Right atrium auricular region (tissue), 2 donors: ENCODE measurements at regions not wholly inside any gene's neighbourhood (a gene's known extent, or its start where the extent isn't known, plus 50 kb on each side); places are given as distances from the start of the nearest gene placed in this dataset.
A peak's percentile ranks its signal among the peaks of the same experiment; 100 is the strongest.

ENCODE experiments used
- DNase-seq: peaks from one replicate; pipeline ENCODE4 v3.0.0-alpha.2; 2019; ENCODE audit warnings: low spot score
- H3K27ac ChIP-seq, 2 donors: fragments of 200-600 bp; sonication (generic); 1 replicate in 1 of 2; 2 replicates in 1 of 2; pipeline ENCODE4 v1.5.1; 2016 to 2019
- H3K27me3 ChIP-seq, 2 donors: fragments of 200-600 bp; sonication (generic); one replicate each; pipeline versions ENCODE4 v1.5.1 to v1.6.0; 2017 to 2019
- H3K36me3 ChIP-seq: fragments of 200-600 bp; sonication (generic); one replicate; pipeline ENCODE4 v1.5.1; 2016
- H3K4me1 ChIP-seq, 2 donors: fragments of 200-600 bp; sonication (generic); one replicate each; pipeline versions ENCODE4 v1.5.1 to v1.6.0; 2017 to 2019
- H3K4me3 ChIP-seq, 2 donors: fragments of 200-600 bp; sonication (generic); 1 replicate in 1 of 2; 2 replicates in 1 of 2; pipeline ENCODE4 v1.5.1; 2017 to 2019; ENCODE audit warnings: mild to moderate bottlenecking in 1 of 2, moderate library complexity in 1 of 2
- H3K9me3 ChIP-seq, 2 donors: fragments of 200-600 bp; sonication (generic); one replicate each; pipeline ENCODE4 v1.5.1; 2019
- TF ChIP-seq, protein P1 (sequence below), 2 donors: fragments of 200-600 bp; sonication (generic); IDR thresholded peaks; one replicate each; pipeline ENCODE4 v1.5.1; 2019; ENCODE audit warnings: antibody characterized with exemption in 2 of 2

GRCh38 chr5:125229556-125229955, 483.1 kb upstream of the ZNF608 start:
- Histone ChIP-seq H3K36me3 (no peaks in the 10 kb centered on the region), H3K27me3 (no peaks in the 10 kb centered on the region), H3K9me3 (no peaks in the 10 kb centered on the region), H3K4me3 (no peak overlapping the region), H3K27ac (no peak overlapping the region), H3K4me1 (no peaks in the 10 kb centered on the region)
- no peak for DNase-seq
- TF ChIP-seq, protein P1, sequence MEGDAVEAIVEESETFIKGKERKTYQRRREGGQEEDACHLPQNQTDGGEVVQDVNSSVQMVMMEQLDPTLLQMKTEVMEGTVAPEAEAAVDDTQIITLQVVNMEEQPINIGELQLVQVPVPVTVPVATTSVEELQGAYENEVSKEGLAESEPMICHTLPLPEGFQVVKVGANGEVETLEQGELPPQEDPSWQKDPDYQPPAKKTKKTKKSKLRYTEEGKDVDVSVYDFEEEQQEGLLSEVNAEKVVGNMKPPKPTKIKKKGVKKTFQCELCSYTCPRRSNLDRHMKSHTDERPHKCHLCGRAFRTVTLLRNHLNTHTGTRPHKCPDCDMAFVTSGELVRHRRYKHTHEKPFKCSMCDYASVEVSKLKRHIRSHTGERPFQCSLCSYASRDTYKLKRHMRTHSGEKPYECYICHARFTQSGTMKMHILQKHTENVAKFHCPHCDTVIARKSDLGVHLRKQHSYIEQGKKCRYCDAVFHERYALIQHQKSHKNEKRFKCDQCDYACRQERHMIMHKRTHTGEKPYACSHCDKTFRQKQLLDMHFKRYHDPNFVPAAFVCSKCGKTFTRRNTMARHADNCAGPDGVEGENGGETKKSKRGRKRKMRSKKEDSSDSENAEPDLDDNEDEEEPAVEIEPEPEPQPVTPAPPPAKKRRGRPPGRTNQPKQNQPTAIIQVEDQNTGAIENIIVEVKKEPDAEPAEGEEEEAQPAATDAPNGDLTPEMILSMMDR (IDR thresholded peaks at IDR 0.05), result no peak

- Histone ChIP-seq H3K4me3 (no peak overlapping the region), H3K4me1 (peaks cover 0 to 5% of the 10 kb centered on the region in 2 donors), H3K27me3 (no peaks in the 10 kb centered on the region), H3K36me3 (no peaks in the 10 kb centered on the region), H3K27ac (no peak overlapping the region), H3K9me3 (no peaks in the 10 kb centered on the region)
- TF ChIP-seq, protein P1 (IDR thresholded peaks at IDR 0.05), result no peak
- no peak for DNase-seq
Observed at GRCh38 chr5:125232779-125233230, 486.4 kb upstream of the ZNF608 start.

- TF ChIP-seq, protein P1 (IDR thresholded peaks at IDR 0.05), result no peak
- no peaks in the 10 kb centered on the region for H3K27me3 ChIP-seq
- no peak overlapping the region for H3K4me3 ChIP-seq
- peaks cover 0 to 5% of the 10 kb centered on the region in 2 donors for H3K4me1 ChIP-seq
- H3K9me3 ChIP-seq, result no peaks in the 10 kb centered on the region
- no peak overlapping the region for H3K27ac ChIP-seq
- H3K36me3 ChIP-seq, result no peaks in the 10 kb centered on the region
- no peak for DNase-seq
Observed at GRCh38 chr5:125233944-125234343, 487.5 kb upstream of the ZNF608 start.

DNA sequence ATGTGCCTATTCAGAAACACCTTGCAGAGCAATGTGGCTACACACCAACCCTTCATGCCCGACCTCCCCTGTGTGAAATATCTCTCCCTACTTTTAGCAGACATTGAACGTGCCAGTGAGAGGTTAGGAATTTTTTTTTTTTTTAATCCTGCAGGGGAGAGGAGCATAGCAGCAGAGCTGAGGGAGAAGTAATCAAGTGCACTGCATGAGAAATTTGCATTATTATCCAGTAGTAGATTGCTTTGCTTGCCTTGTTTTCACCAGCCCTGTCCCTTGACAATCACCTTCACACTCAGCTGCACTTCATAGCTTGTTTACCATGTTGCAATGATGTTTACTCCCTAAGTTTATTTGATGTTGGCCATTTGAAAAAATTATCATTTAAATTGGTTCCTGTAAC, 489.6 kb upstream of the ZNF608 start:
- no peak overlapping the region for H3K4me3 ChIP-seq
- no peaks in the 10 kb centered on the region for H3K36me3 ChIP-seq
- peaks cover 0 to 5% of the 10 kb centered on the region in 2 donors for H3K4me1 ChIP-seq
- H3K9me3 ChIP-seq, result no peaks in the 10 kb centered on the region
- no peaks in the 10 kb centered on the region for H3K27me3 ChIP-seq
- DNase-seq, result no peak
- TF ChIP-seq, protein P1 (IDR thresholded peaks at IDR 0.05), result no peak
- peak overlapping the region in 1 of 2 donors; percentile 22 for H3K27ac ChIP-seq

GRCh38 chr5:125236981-125237380, 490.5 kb upstream of the ZNF608 start:
- H3K27ac ChIP-seq, result no peak overlapping the region
- H3K36me3 ChIP-seq, result no peaks in the 10 kb centered on the region
- DNase-seq, result no peak
- H3K4me3 ChIP-seq, result no peak overlapping the region
- no peaks in the 10 kb centered on the region for H3K9me3 ChIP-seq
- H3K4me1 ChIP-seq, result peaks cover 0 to 5% of the 10 kb centered on the region in 2 donors
- TF ChIP-seq, protein P1 (IDR thresholded peaks at IDR 0.05), result no peak
- no peaks in the 10 kb centered on the region for H3K27me3 ChIP-seq

- H3K27me3 ChIP-seq, result no peaks in the 10 kb centered on the region
- H3K4me1 ChIP-seq, result no peaks in the 10 kb centered on the region
- H3K36me3 ChIP-seq, result no peaks in the 10 kb centered on the region
- no peak overlapping the region for H3K27ac ChIP-seq
- no peak for DNase-seq
- H3K4me3 ChIP-seq, result no peak overlapping the region
- H3K9me3 ChIP-seq, result peaks cover 0 to 7% of the 10 kb centered on the region in 2 donors
- TF ChIP-seq, protein P1 (IDR thresholded peaks at IDR 0.05), result no peak
Observed at GRCh38 chr5:125244531-125244930, 498.1 kb upstream of the ZNF608 start.
